ENCODE measurements at regions not wholly inside any gene's neighbourhood (a gene's known extent, or its start where the extent isn't known, plus 50 kb on each side); places are given as distances from the start of the nearest gene placed in this dataset.

- Histone ChIP-seq H3K4me3 (replicated peaks; ENCODE audit: insufficient read depth, low read length) (no peak overlapping the region), H3K27ac (replicated peaks) (no peak overlapping the region), H3K27me3 (ENCODE audit: insufficient read depth, poor library complexity, severe bottlenecking) (no peaks in the 10 kb centered on the region)
- DNase-seq (ENCODE audit: low read depth in 1 of 2, low spot score in 1 of 2): no peak
- TF ChIP-seq POLR2AphosphoS5 (IDR thresholded peaks at IDR 0.05; ENCODE audit: low read depth) (no peak), REST (IDR thresholded peaks at IDR 0.05; ENCODE audit: insufficient replicate concordance, low read depth) (no peak), CTCF (IDR thresholded peaks at IDR 0.05; ENCODE audit: insufficient read depth, low read length) (no peak), SPI1 (IDR thresholded peaks at IDR 0.05; ENCODE audit: borderline replicate concordance, low read depth) (no peak), GABPA (IDR thresholded peaks at IDR 0.05; ENCODE audit: low read depth) (no peak)
Observed at GRCh38 chr11:37571246-37571645, 973.2 kb upstream of the RAG2 start.

GRCh38 chr11:37560991-37561390 lies 963.0 kb upstream of the RAG2 start:
- no peaks in the 10 kb centered on the region for H3K27me3 ChIP-seq (ENCODE audit: insufficient read depth, poor library complexity, severe bottlenecking)
- TF ChIP-seq SPI1 (IDR thresholded peaks at IDR 0.05; ENCODE audit: borderline replicate concordance, low read depth): no peak
- no peak for TF ChIP-seq GABPA (IDR thresholded peaks at IDR 0.05; ENCODE audit: low read depth)
- no peak for TF ChIP-seq POLR2AphosphoS5 (IDR thresholded peaks at IDR 0.05; ENCODE audit: low read depth)
- no peak for TF ChIP-seq REST (IDR thresholded peaks at IDR 0.05; ENCODE audit: insufficient replicate concordance, low read depth)
- no peak for TF ChIP-seq CTCF (IDR thresholded peaks at IDR 0.05; ENCODE audit: insufficient read depth, low read length)
- H3K27ac ChIP-seq (replicated peaks): no peak overlapping the region
- no peak overlapping the region for H3K4me3 ChIP-seq (replicated peaks; ENCODE audit: insufficient read depth, low read length)
- DNase-seq (ENCODE audit: low read depth in 1 of 2, low spot score in 1 of 2): no peak

- no peak for DNase-seq (ENCODE audit: low read depth in 1 of 2, low spot score in 1 of 2)
- no peak for TF ChIP-seq POLR2AphosphoS5 (IDR thresholded peaks at IDR 0.05; ENCODE audit: low read depth)
- no peak for TF ChIP-seq REST (IDR thresholded peaks at IDR 0.05; ENCODE audit: insufficient replicate concordance, low read depth)
- TF ChIP-seq CTCF (IDR thresholded peaks at IDR 0.05; ENCODE audit: insufficient read depth, low read length): no peak
- TF ChIP-seq GABPA (IDR thresholded peaks at IDR 0.05; ENCODE audit: low read depth): no peak
- no peak for TF ChIP-seq SPI1 (IDR thresholded peaks at IDR 0.05; ENCODE audit: borderline replicate concordance, low read depth)
- no peaks in the 10 kb centered on the region for H3K27me3 ChIP-seq (ENCODE audit: insufficient read depth, poor library complexity, severe bottlenecking)
Observed at GRCh38 chr11:37560346-37560745, 962.3 kb upstream of the RAG2 start.

More at GRCh38 chr11:37560346-37560745, 962.3 kb upstream of the RAG2 start:
- no peak overlapping the region for H3K4me3 ChIP-seq (replicated peaks; ENCODE audit: insufficient read depth, low read length)
- H3K27ac ChIP-seq (replicated peaks): no peak overlapping the region

Data from HL-60 (cell line).